Keratinocyte (primary cell): ENCODE measurements at regions not wholly inside any gene's neighbourhood (a gene's known extent, or its start where the extent isn't known, plus 50 kb on each side); places are given as distances from the start of the nearest gene placed in this dataset.

Experiments
- DNase-seq: peaks from one replicate; pipeline ENCODE4 v3.0.0-alpha.2; 2011; ENCODE audit warnings: low read depth, missing footprints, low spot score
- FAIRE-seq: peaks from 2 replicates; lab custom pipeline; 2011; peaks lifted over from hg19 to GRCh38; lab: Jason Lieb, UNC
- H2AFZ ChIP-seq: 2 replicates; pipeline ENCODE4 v1.6.0; 2012; ENCODE audit warnings: low read length, control low read depth, inconsistent platforms; ENCODE audit not compliant: control insufficient read depth
- H3K27ac ChIP-seq: 2 replicates; pipeline ENCODE4 v1.5.1; 2011; ENCODE audit warnings: low read length; ENCODE audit not compliant: control insufficient read depth, insufficient read depth
- H3K27me3 ChIP-seq: 3 replicates; pipeline ENCODE4 v1.6.0; 2011; ENCODE audit warnings: low read length; ENCODE audit not compliant: control insufficient read depth, insufficient read depth; ENCODE audit errors: extremely low read depth
- H3K36me3 ChIP-seq, 2 experiments: 2 replicates in 1 of 2; 3 replicates in 1 of 2; pipeline ENCODE4 v1.5.1; 2011; ENCODE audit warnings: low read length in 2 of 2, mild to moderate bottlenecking in 1 of 2; ENCODE audit not compliant: control insufficient read depth in 2 of 2, insufficient read depth in 2 of 2; ENCODE audit errors: extremely low read depth in 1 of 2
- H3K4me1 ChIP-seq: 3 replicates; pipeline ENCODE4 v1.5.1; 2011; ENCODE audit warnings: low read length; ENCODE audit not compliant: control insufficient read depth, insufficient read depth; ENCODE audit errors: extremely low read depth
- H3K4me2 ChIP-seq: 3 replicates; pipeline ENCODE4 v1.6.0; 2011; ENCODE audit warnings: low read depth, low read length; ENCODE audit not compliant: control insufficient read depth, insufficient read depth; ENCODE audit errors: extremely low read depth
- H3K4me3 ChIP-seq, 3 experiments: fragments of 200-600 bp in 1 of 3; sonication (generic) in 1 of 3; 2 replicates in 2 of 3; 3 replicates in 1 of 3; pipeline ENCODE4 v1.5.1; 2011 to 2016; ENCODE audit warnings: low read length in 3 of 3, mild to moderate bottlenecking in 3 of 3, control low read depth in 2 of 3, inconsistent platforms in 1 of 3, low read depth in 1 of 3, mixed read lengths in 1 of 3, mixed run types in 1 of 3, moderate library complexity in 1 of 3; ENCODE audit not compliant: control insufficient read depth in 2 of 3, insufficient read depth in 2 of 3; ENCODE audit errors: extremely low read depth in 1 of 3
- H3K79me2 ChIP-seq: 2 replicates; pipeline ENCODE4 v1.6.0; 2012; ENCODE audit warnings: low read length; ENCODE audit not compliant: control insufficient read depth, insufficient read depth
- H3K9ac ChIP-seq: 3 replicates; pipeline ENCODE4 v1.6.0; 2011; ENCODE audit warnings: low read length; ENCODE audit not compliant: control insufficient read depth, insufficient read depth; ENCODE audit errors: extremely low read depth
- H3K9me1 ChIP-seq: 3 replicates; pipeline ENCODE4 v1.6.0; 2011; ENCODE audit warnings: low read length; ENCODE audit not compliant: control insufficient read depth, insufficient read depth; ENCODE audit errors: extremely low read depth
- H3K9me3 ChIP-seq: 2 replicates; pipeline ENCODE4 v1.5.1; 2012; ENCODE audit warnings: low read depth, low read length; ENCODE audit not compliant: control insufficient read depth
- H4K20me1 ChIP-seq: 3 replicates; pipeline ENCODE4 v1.6.0; 2011; ENCODE audit warnings: low read length; ENCODE audit not compliant: control insufficient read depth, insufficient read depth; ENCODE audit errors: extremely low read depth
- EZH2 ChIP-seq: IDR thresholded peaks from one replicate; pipeline ENCODE4 v1.6.1; 2012; ENCODE audit warnings: inconsistent platforms, mild to moderate bottlenecking, low read length, moderate library complexity
- dilution Hi-C: fragments of 300-500 bp; cut with MboI; formaldehyde crosslinking; loops from one replicate; pipeline ENCODE4 v1.7.0; 2020; ENCODE audit warnings: low sequenced_read_pairs; ENCODE audit not compliant: extremely low pct_ligation_motif_present
- TF ChIP-seq, protein P1 (sequence below), 3 experiments: IDR thresholded peaks in 1 of 3; conservative IDR thresholded peaks in 1 of 3; optimal IDR thresholded peaks in 1 of 3; 2 replicates in 2 of 3; 3 replicates in 1 of 3; pipeline versions ENCODE3 to v1.5.1; 2011; ENCODE audit warnings: low read length in 3 of 3, mild to moderate bottlenecking in 3 of 3, moderate library complexity in 2 of 3, control low read depth in 1 of 3, inconsistent platforms in 1 of 3; ENCODE audit not compliant: insufficient read depth in 2 of 3; ENCODE audit errors: extremely low read depth in 1 of 3

- Histone ChIP-seq H3K9me3 (no peaks in the 10 kb centered on the region), H4K20me1 (no peaks in the 10 kb centered on the region), H3K4me3 (no peak overlapping the region), H3K36me3 (no peaks in the 10 kb centered on the region), H2AFZ (no peak overlapping the region), H3K4me1 (peaks cover 4% of the 10 kb centered on the region), H3K9ac (no peak overlapping the region), H3K4me2 (no peak overlapping the region), H3K79me2 (no peaks in the 10 kb centered on the region), H3K27me3 (no peaks in the 10 kb centered on the region), H3K27ac (no peak overlapping the region), H3K9me1 (no peaks in the 10 kb centered on the region)
- FAIRE-seq (no peak), DNase-seq (no peak)
- no peak for TF ChIP-seq EZH2
- TF ChIP-seq, protein P1, sequence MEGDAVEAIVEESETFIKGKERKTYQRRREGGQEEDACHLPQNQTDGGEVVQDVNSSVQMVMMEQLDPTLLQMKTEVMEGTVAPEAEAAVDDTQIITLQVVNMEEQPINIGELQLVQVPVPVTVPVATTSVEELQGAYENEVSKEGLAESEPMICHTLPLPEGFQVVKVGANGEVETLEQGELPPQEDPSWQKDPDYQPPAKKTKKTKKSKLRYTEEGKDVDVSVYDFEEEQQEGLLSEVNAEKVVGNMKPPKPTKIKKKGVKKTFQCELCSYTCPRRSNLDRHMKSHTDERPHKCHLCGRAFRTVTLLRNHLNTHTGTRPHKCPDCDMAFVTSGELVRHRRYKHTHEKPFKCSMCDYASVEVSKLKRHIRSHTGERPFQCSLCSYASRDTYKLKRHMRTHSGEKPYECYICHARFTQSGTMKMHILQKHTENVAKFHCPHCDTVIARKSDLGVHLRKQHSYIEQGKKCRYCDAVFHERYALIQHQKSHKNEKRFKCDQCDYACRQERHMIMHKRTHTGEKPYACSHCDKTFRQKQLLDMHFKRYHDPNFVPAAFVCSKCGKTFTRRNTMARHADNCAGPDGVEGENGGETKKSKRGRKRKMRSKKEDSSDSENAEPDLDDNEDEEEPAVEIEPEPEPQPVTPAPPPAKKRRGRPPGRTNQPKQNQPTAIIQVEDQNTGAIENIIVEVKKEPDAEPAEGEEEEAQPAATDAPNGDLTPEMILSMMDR (optimal IDR thresholded peaks at IDR 0.05 in 1 of 3, IDR thresholded peaks at IDR 0.05 in 1 of 3, conservative IDR thresholded peaks at IDR 0.05 in 1 of 3; ENCODE audit: extremely low read depth in 1 of 3, insufficient read depth in 2 of 3, low read length in 3 of 3), result no peak
- dilution Hi-C loops, result no loop called here
These were observed 171.4 kb upstream of the FSIP2 start for GRCh38 chr2:185567196-185567595.

DNA sequence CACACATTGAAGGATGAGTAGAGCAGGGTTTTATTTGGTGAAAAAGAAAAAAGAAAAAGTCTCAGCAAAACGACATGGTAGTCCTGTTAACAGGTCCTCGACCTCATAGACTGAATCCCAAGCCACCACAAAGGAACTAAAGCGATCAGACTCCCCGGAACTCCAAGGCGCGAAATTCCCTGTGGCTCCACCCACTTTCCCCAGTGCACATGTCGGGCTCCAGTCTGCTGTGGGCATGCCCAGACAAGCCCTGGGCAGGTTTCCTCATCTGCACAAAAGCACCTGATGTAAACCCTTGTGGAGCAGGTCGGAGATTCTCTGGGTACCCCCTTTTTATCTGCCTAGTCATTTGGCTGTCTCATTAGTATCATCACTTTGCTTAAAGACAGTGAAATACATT, 170.7 kb upstream of the FSIP2 start:
- Histone ChIP-seq H3K79me2 (no peaks in the 10 kb centered on the region), H3K4me3 (no peak overlapping the region), H2AFZ (no peak overlapping the region), H3K36me3 (no peaks in the 10 kb centered on the region), H3K27me3 (no peaks in the 10 kb centered on the region), H3K27ac (no peak overlapping the region), H3K9ac (no peak overlapping the region), H3K9me1 (no peaks in the 10 kb centered on the region), H3K9me3 (no peaks in the 10 kb centered on the region), H4K20me1 (no peaks in the 10 kb centered on the region), H3K4me1 (peaks cover 4% of the 10 kb centered on the region), H3K4me2 (no peak overlapping the region)
- dilution Hi-C loops, result no loop called here
- FAIRE-seq (no peak), DNase-seq (no peak)
- TF ChIP-seq, protein P1 (optimal IDR thresholded peaks at IDR 0.05 in 1 of 3, IDR thresholded peaks at IDR 0.05 in 1 of 3, conservative IDR thresholded peaks at IDR 0.05 in 1 of 3; ENCODE audit: extremely low read depth in 1 of 3, insufficient read depth in 2 of 3, low read length in 3 of 3), result no peak
